ENCODE measurements at regions not wholly inside any gene's neighbourhood (a gene's known extent, or its start where the extent isn't known, plus 50 kb on each side); places are given as distances from the start of the nearest gene placed in this dataset.

DNA sequence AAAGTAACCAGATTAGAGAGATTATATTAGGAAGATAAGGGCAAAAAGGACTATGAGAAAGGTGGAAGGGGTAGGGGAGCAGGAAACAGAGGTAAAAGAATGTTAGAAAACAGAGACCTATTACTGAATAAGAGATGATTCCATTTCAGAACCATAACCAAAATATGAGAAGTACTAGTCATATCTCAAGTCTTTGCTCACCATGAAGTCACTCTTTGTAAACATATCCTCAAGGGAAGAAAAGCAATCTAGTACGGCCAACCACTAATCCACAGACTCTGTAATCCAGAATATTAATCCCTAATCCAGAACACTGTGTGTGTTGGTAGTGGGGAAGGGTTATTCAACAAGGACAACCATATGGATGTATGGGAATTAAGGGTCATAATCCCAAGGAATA, 92.0 kb downstream of the CDCA7 start:
- TF ChIP-seq CTCF (IDR thresholded peaks at IDR 0.05) (no peak), POLR2A (IDR thresholded peaks at IDR 0.05) (no peak), POLR2AphosphoS5 (IDR thresholded peaks at IDR 0.05) (no peak)

All from prostate gland (tissue), 2 donors.